Stomach (tissue), 4 donors: ENCODE measurements at regions not wholly inside any gene's neighbourhood (a gene's known extent, or its start where the extent isn't known, plus 50 kb on each side); places are given as distances from the start of the nearest gene placed in this dataset.

Source experiments
- CTCF ChIP-seq, 7 experiments: fragments of 450-650 bp in 4 of 7; fragments of 200-600 bp in 3 of 7; sonication (generic) in 3 of 7; IDR thresholded peaks; one replicate each; pipeline ENCODE4 v1.5.1; 2016 to 2019; ENCODE audit warnings: antibody characterized with exemption in 7 of 7, control low read depth in 2 of 7, mild to moderate bottlenecking in 1 of 7
- EP300 ChIP-seq: sonication (generic); formaldehyde crosslinking; IDR thresholded peaks from one replicate; pipeline ENCODE4 v1.6.1; 2017; ENCODE audit warnings: antibody characterized with exemption
- POLR2A ChIP-seq, 4 donors: fragments of 450-650 bp; IDR thresholded peaks; one replicate each; pipeline ENCODE4 v1.6.1; 2016; ENCODE audit warnings: antibody characterized with exemption in 4 of 4, control low read depth in 2 of 4, mild to moderate bottlenecking in 1 of 4, moderate library complexity in 1 of 4
- POLR2AphosphoS5 ChIP-seq, 3 donors: sonication (generic); formaldehyde crosslinking; IDR thresholded peaks; one replicate each; pipeline ENCODE4 v1.6.1; 2016; ENCODE audit warnings: antibody characterized with exemption in 3 of 3

- TF ChIP-seq CTCF (IDR thresholded peaks at IDR 0.05) (no peak), POLR2AphosphoS5 (IDR thresholded peaks at IDR 0.05) (no peak), POLR2A (IDR thresholded peaks at IDR 0.05) (no peak), EP300 (no peak)
Measured at GRCh38 chr5:164967354-164967753, 1461.9 kb downstream of the MAT2B start.
